H9 (cell line): ENCODE measurements at regions not wholly inside any gene's neighbourhood (a gene's known extent, or its start where the extent isn't known, plus 50 kb on each side); places are given as distances from the start of the nearest gene placed in this dataset.

Experiments used
- DNase-seq: peaks from one replicate; pipeline ENCODE4 v3.0.0-alpha.2; 2017
- H2AFZ ChIP-seq: one replicate; pipeline ENCODE4 v1.6.1; 2013; ENCODE audit warnings: mild to moderate bottlenecking, low read length, control low read depth, moderate library complexity
- H2AK5ac ChIP-seq: 2 replicates; pipeline ENCODE4 v1.6.1; 2013; ENCODE audit warnings: low read length, control low read depth, mixed read lengths; ENCODE audit not compliant: insufficient read length
- H2BK120ac ChIP-seq: one replicate; pipeline ENCODE4 v1.6.1; 2013; ENCODE audit warnings: low read depth, mild to moderate bottlenecking, low read length, control low read depth, inconsistent platforms; ENCODE audit not compliant: poor library complexity, severe bottlenecking
- H2BK12ac ChIP-seq: 2 replicates; pipeline ENCODE4 v1.6.1; 2013; ENCODE audit warnings: low read length, control low read depth, mixed read lengths, low read depth; ENCODE audit not compliant: insufficient read length
- H2BK15ac ChIP-seq: 2 replicates; pipeline ENCODE4 v1.6.1; 2013; ENCODE audit warnings: low read depth, low read length, control low read depth
- H2BK20ac ChIP-seq: one replicate; pipeline ENCODE4 v1.6.1; 2013; ENCODE audit warnings: low read depth, mild to moderate bottlenecking, low read length, control low read depth, inconsistent platforms; ENCODE audit not compliant: poor library complexity, severe bottlenecking
- H2BK5ac ChIP-seq: 2 replicates; pipeline ENCODE4 v1.6.1; 2013; ENCODE audit warnings: low read length, control low read depth, mixed read lengths; ENCODE audit not compliant: insufficient read length
- H3K14ac ChIP-seq: 2 replicates; pipeline ENCODE4 v1.6.1; 2013; ENCODE audit warnings: low read length, control low read depth; ENCODE audit not compliant: insufficient read depth
- H3K18ac ChIP-seq: 2 replicates; pipeline ENCODE4 v1.6.1; 2013; ENCODE audit warnings: low read depth, mild to moderate bottlenecking, mixed read lengths, low read length, control low read depth; ENCODE audit not compliant: insufficient read length
- H3K23ac ChIP-seq: 2 replicates; pipeline ENCODE4 v1.6.1; 2013; ENCODE audit warnings: low read length, control low read depth, mixed read lengths, low read depth; ENCODE audit not compliant: insufficient read length
- H3K23me2 ChIP-seq: 2 replicates; pipeline ENCODE4 v1.6.1; 2013; ENCODE audit warnings: low read depth, mild to moderate bottlenecking, mixed read lengths, low read length, control low read depth; ENCODE audit not compliant: insufficient read length, poor library complexity, severe bottlenecking
- H3K27ac ChIP-seq: 2 replicates; pipeline ENCODE4 v1.5.1; 2013; ENCODE audit warnings: low read length, control low read depth, mixed read lengths, low read depth; ENCODE audit not compliant: insufficient read length
- H3K27me3 ChIP-seq: 2 replicates; pipeline ENCODE4 v1.6.1; 2013; ENCODE audit warnings: low read length, control low read depth, inconsistent platforms; ENCODE audit not compliant: insufficient read depth
- H3K4ac ChIP-seq: 2 replicates; pipeline ENCODE4 v1.6.1; 2013; ENCODE audit warnings: low read depth, mild to moderate bottlenecking, control low read depth, inconsistent platforms, low read length, moderate library complexity
- H3K4me1 ChIP-seq: 2 replicates; pipeline ENCODE4 v1.6.1; 2013; ENCODE audit warnings: low read length, control low read depth, inconsistent platforms; ENCODE audit not compliant: insufficient read depth
- H3K4me2 ChIP-seq: 2 replicates; pipeline ENCODE4 v1.6.1; 2013; ENCODE audit warnings: low read length, control low read depth, mixed read lengths; ENCODE audit not compliant: insufficient read length, insufficient read depth
- H3K56ac ChIP-seq: 2 replicates; pipeline ENCODE4 v1.6.1; 2013; ENCODE audit warnings: low read depth, mild to moderate bottlenecking, mixed read lengths, low read length, control low read depth; ENCODE audit not compliant: insufficient read length
- H3K79me1 ChIP-seq: 2 replicates; pipeline ENCODE4 v1.6.1; 2013; ENCODE audit warnings: low read depth, mild to moderate bottlenecking, moderate library complexity, low read length, control low read depth, inconsistent platforms; ENCODE audit not compliant: insufficient read depth, poor library complexity, severe bottlenecking
- H3K79me2 ChIP-seq: 2 replicates; pipeline ENCODE4 v1.6.1; 2013; ENCODE audit warnings: low read length, control low read depth, inconsistent platforms; ENCODE audit not compliant: insufficient read depth
- H3K9ac ChIP-seq: 2 replicates; pipeline ENCODE4 v1.6.1; 2013; ENCODE audit warnings: low read length, control low read depth, mixed read lengths; ENCODE audit not compliant: insufficient read length; ENCODE audit errors: extremely low read depth
- H3K9me3 ChIP-seq: one replicate; pipeline ENCODE4 v1.6.1; 2013; ENCODE audit warnings: low read depth, low read length, inconsistent platforms; ENCODE audit not compliant: control insufficient read depth
- H3T11ph ChIP-seq: one replicate; pipeline ENCODE4 v1.6.1; 2013; ENCODE audit warnings: mild to moderate bottlenecking, low read length, control low read depth, inconsistent platforms
- H4K20me1 ChIP-seq: one replicate; pipeline ENCODE4 v1.6.1; 2013; ENCODE audit not compliant: control insufficient read depth, insufficient read length, insufficient read depth
- H4K5ac ChIP-seq: 2 replicates; pipeline ENCODE4 v1.6.1; 2013; ENCODE audit warnings: low read depth, mild to moderate bottlenecking, mixed read lengths, low read length, control low read depth; ENCODE audit not compliant: insufficient read length
- H4K8ac ChIP-seq: replicated peaks from 2 replicates; pipeline ENCODE4 v1.6.1; 2013; ENCODE audit warnings: low read length, control low read depth, mixed read lengths, low read depth; ENCODE audit not compliant: insufficient read length
- H4K91ac ChIP-seq: 2 replicates; pipeline ENCODE4 v1.6.1; 2013; ENCODE audit warnings: low read depth, mild to moderate bottlenecking, moderate library complexity, mixed read lengths, low read length, control low read depth; ENCODE audit not compliant: insufficient read length
- H3K27ac Mint-ChIP-seq, 3 experiments: 2 replicates in 2 of 3; 3 replicates in 1 of 3; pipeline ENCODE4 v1.8.0; 2020 to 2021; ENCODE audit warnings: mixed read lengths in 3 of 3, mild to moderate bottlenecking in 1 of 3, moderate library complexity in 1 of 3
- H3K27me3 Mint-ChIP-seq: 2 replicates; pipeline ENCODE4 v1.8.0; 2021; ENCODE audit warnings: low read depth, mild to moderate bottlenecking, moderate library complexity, mixed read lengths
- H3K36me3 Mint-ChIP-seq, 3 experiments: 2 replicates in 2 of 3; 3 replicates in 1 of 3; pipeline ENCODE4 v1.8.0; 2020 to 2021; ENCODE audit warnings: low read depth in 3 of 3, mixed read lengths in 3 of 3; ENCODE audit not compliant: insufficient read depth in 1 of 3
- H3K4me1 Mint-ChIP-seq, 2 experiments: 2 replicates each; pipeline ENCODE4 v1.8.0; 2020; ENCODE audit warnings: mixed read lengths in 2 of 2
- H3K4me3 Mint-ChIP-seq, 2 experiments: 2 replicates in 1 of 2; 3 replicates in 1 of 2; pipeline ENCODE4 v1.8.0; 2020 to 2021; ENCODE audit warnings: mild to moderate bottlenecking in 2 of 2, mixed read lengths in 2 of 2, moderate library complexity in 1 of 2
- H3K9me3 Mint-ChIP-seq, 2 experiments: 2 replicates in 1 of 2; 3 replicates in 1 of 2; pipeline ENCODE4 v1.8.0; 2020; ENCODE audit warnings: mild to moderate bottlenecking in 2 of 2, mixed read lengths in 2 of 2, moderate library complexity in 1 of 2
- WGBS: extraction: QIAGEN DNeasy Blood & Tissue Kit; methylation state at CpG from one replicate; pipeline ENCODE4 v1.1.7; 2013; ENCODE audit warnings: missing lambda C conversion rate, low lambda C conversion rate, mixed read lengths; ENCODE audit not compliant: insufficient read length; ENCODE audit errors: extremely low coverage; 5-methylcytosine and 5-hydroxymethylcytosine counted together
- TF ChIP-seq, protein P1 (sequence below): fragments of 200-600 bp; sonication (generic); conservative IDR thresholded peaks from 3 replicates; pipeline ENCODE4 v1.8.0; 2021; ENCODE audit warnings: antibody characterized with exemption, mild to moderate bottlenecking

DNA sequence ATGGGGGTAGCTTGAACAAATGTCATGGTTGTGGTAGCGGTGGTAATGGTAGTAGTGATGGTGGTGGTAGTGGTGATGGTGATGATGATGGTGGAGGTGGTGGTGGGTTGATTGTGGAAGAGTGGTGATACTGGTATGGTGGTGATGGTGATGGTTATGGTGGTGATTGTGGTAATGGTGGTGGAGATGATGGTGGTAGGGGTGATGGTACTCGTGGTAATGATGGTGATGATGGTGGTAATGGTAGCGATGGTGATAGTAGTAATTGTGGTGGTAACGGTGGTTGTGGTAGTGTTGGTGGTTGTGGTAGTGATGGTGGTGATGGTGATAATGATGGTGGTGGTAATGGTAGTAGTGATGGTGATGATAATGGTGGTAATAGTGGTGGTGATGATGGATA, 65.7 kb upstream of the SDK1 start:
- H4K8ac ChIP-seq: peak overlapping the region; percentile 61
- TF ChIP-seq, protein P1, sequence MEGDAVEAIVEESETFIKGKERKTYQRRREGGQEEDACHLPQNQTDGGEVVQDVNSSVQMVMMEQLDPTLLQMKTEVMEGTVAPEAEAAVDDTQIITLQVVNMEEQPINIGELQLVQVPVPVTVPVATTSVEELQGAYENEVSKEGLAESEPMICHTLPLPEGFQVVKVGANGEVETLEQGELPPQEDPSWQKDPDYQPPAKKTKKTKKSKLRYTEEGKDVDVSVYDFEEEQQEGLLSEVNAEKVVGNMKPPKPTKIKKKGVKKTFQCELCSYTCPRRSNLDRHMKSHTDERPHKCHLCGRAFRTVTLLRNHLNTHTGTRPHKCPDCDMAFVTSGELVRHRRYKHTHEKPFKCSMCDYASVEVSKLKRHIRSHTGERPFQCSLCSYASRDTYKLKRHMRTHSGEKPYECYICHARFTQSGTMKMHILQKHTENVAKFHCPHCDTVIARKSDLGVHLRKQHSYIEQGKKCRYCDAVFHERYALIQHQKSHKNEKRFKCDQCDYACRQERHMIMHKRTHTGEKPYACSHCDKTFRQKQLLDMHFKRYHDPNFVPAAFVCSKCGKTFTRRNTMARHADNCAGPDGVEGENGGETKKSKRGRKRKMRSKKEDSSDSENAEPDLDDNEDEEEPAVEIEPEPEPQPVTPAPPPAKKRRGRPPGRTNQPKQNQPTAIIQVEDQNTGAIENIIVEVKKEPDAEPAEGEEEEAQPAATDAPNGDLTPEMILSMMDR: no peak
- no peak overlapping the region for H3K4ac ChIP-seq
- no peak overlapping the region for H2BK120ac ChIP-seq
- Mint-ChIP-seq H3K27me3 (peaks cover 7% of the 10 kb centered on the region), H3K4me3 (peak overlapping the region in 1 of 2 experiments; percentile 2; a peak in 1 of 5 replicates), H3K27ac (no peak overlapping the region; a peak in 1 of 7 replicates), H3K4me1 (0 out of 4 replicates have a peak, but pooled peaks cover 0 to 2% of the 10 kb centered on the region in 2 experiments), H3K36me3 (peaks cover 6 to 10% (median 6%) of the 10 kb centered on the region in 3 experiments; a peak in 6 of 7 replicates), H3K9me3 (peaks cover 10 to 22% of the 10 kb centered on the region in 2 experiments)
- no peak overlapping the region for H3K4me2 ChIP-seq
- no peak overlapping the region for H2BK15ac ChIP-seq
- no peak for DNase-seq
- no peak overlapping the region for H3K18ac ChIP-seq
- no peak overlapping the region for H3K9ac ChIP-seq
- no peak overlapping the region for H3K27ac ChIP-seq
- H3K14ac ChIP-seq: no peak overlapping the region
- H3K79me1 ChIP-seq: no peaks in the 10 kb centered on the region
- no peaks in the 10 kb centered on the region for H3K4me1 ChIP-seq
- WGBS: no CpG with 5 or more reads among the region's 4 CpGs
- H4K91ac ChIP-seq: no peak overlapping the region
- no peak overlapping the region for H2AFZ ChIP-seq
- H2BK20ac ChIP-seq: no peak overlapping the region
- no peaks in the 10 kb centered on the region for H3K79me2 ChIP-seq
- no peaks in the 10 kb centered on the region for H3K9me3 ChIP-seq
- no peak overlapping the region for H2BK5ac ChIP-seq
- peak overlapping the region; percentile 8 for H4K5ac ChIP-seq
- H2AK5ac ChIP-seq: no peak overlapping the region
- no peak overlapping the region for H2BK12ac ChIP-seq
- no peak overlapping the region for H3T11ph ChIP-seq
- H3K23ac ChIP-seq: no peak overlapping the region
- no peaks in the 10 kb centered on the region for H4K20me1 ChIP-seq
- H3K23me2 ChIP-seq: no peaks in the 10 kb centered on the region
- no peak overlapping the region for H3K56ac ChIP-seq
- H3K27me3 ChIP-seq: no peaks in the 10 kb centered on the region
